Astrocyte of the cerebellum (primary cell): ENCODE measurements at regions not wholly inside any gene's neighbourhood (a gene's known extent, or its start where the extent isn't known, plus 50 kb on each side); places are given as distances from the start of the nearest gene placed in this dataset.
"Not testable (repeated sequence)": the region's sequence is repeated elsewhere in the genome, so short reads cannot be mapped to it uniquely, and the experiment has no call there.

ENCODE experiments used
- DNase-seq: peaks from one replicate; pipeline ENCODE4 v3.0.0-alpha.2; 2011; ENCODE audit warnings: low read depth
- H3K4me3 ChIP-seq: 2 replicates; pipeline ENCODE4 v1.5.1; 2011; ENCODE audit warnings: mild to moderate bottlenecking, low read depth, low read length, moderate library complexity
- in situ Hi-C: cut with HindIII; loops from 2 replicates; pipeline ENCODE4 v1.10.0; 2017; ENCODE audit warnings: low sequenced_read_pairs
- TF ChIP-seq, protein P1 (sequence below): IDR thresholded peaks from 2 replicates; pipeline ENCODE4 v1.5.1; 2012; ENCODE audit warnings: low read length, low read depth, moderate library complexity, mild to moderate bottlenecking; ENCODE audit errors: missing control alignments

DNA sequence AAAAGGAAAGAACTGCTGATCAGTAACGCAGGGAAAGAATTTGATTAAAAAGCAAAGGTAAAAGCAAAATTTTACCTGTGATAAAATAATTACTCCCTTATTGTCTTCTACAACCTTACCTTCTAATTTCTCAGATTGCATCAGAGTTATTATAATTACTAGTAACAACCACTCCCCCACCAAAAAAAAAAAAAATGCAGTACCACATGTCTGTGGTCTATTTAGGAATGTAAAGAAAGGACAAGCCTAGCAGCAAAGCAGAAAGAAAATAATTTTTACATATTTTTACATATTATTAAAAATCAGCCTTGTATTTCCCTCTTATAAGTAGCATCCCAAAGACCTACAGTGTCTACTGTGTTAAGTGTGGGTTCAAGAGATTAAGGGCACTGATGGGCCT is 430.4 kb downstream of the TFEC start:
- in situ Hi-C loops: no loop called here
- TF ChIP-seq, protein P1, sequence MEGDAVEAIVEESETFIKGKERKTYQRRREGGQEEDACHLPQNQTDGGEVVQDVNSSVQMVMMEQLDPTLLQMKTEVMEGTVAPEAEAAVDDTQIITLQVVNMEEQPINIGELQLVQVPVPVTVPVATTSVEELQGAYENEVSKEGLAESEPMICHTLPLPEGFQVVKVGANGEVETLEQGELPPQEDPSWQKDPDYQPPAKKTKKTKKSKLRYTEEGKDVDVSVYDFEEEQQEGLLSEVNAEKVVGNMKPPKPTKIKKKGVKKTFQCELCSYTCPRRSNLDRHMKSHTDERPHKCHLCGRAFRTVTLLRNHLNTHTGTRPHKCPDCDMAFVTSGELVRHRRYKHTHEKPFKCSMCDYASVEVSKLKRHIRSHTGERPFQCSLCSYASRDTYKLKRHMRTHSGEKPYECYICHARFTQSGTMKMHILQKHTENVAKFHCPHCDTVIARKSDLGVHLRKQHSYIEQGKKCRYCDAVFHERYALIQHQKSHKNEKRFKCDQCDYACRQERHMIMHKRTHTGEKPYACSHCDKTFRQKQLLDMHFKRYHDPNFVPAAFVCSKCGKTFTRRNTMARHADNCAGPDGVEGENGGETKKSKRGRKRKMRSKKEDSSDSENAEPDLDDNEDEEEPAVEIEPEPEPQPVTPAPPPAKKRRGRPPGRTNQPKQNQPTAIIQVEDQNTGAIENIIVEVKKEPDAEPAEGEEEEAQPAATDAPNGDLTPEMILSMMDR: no peak
- H3K4me3 ChIP-seq: no peak overlapping the region
- no peak for DNase-seq

DNA sequence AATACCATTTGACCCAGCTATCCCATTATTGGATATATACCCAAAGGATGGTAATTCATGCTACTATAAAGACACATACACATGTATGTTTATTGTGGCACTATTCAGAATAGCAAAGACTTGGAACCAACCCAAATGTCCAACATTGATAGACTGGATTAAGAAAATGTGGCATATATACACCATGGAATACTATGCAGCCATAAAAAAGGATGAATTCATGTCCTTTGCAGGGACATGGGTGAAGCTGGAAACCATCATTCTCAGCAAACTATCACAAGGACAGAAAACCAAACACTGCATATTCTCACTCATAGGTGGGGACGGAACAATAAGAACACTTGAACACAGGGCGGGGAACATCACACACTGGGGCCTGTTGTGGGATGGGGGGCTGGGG is 431.4 kb downstream of the TFEC start:
- H3K4me3 ChIP-seq, DNase-seq, in situ Hi-C loops: not testable (repeated sequence)

DNA sequence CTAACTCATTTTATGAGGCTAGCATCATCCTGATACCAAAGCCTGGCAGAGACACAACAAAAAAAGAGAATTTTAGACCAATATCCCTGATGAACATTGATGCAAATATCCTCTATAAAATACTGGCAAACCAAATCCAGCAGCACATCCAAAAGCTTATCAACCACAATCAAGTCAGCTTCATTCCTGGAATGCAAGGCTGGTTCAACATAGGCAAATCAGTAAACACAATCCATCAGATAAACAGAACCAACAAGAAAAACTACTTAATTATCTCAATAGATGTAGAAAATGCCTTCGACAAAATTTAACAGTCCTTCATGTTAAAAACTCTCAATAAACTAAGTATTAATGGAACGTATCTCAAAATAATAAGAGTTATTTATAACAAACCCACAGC is 433.3 kb downstream of the TFEC start:
- DNase-seq, in situ Hi-C loops, H3K4me3 ChIP-seq: not testable (repeated sequence)

DNA sequence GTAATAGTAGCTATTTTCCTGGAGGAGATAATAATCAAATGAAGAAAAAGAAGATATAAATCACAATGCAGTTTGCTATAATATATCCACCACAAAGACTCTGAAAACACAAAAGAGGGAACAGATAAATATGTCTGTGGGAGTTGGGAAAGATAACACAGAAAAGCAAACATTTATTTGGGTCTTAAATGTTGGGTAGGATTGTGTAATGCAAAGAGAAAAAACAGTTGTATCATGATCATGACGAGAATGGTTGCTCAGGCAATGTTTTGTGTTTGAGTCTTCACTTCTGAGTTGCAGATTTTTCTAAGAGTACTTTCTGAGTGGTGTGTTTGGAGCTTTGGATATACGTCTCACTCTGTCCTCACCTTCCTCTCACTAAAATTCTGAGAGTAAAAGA is 437.5 kb downstream of the TFEC start:
- no peak overlapping the region for H3K4me3 ChIP-seq
- in situ Hi-C loops: no loop called here
- no peak for DNase-seq
- TF ChIP-seq, protein P1: no peak

DNA sequence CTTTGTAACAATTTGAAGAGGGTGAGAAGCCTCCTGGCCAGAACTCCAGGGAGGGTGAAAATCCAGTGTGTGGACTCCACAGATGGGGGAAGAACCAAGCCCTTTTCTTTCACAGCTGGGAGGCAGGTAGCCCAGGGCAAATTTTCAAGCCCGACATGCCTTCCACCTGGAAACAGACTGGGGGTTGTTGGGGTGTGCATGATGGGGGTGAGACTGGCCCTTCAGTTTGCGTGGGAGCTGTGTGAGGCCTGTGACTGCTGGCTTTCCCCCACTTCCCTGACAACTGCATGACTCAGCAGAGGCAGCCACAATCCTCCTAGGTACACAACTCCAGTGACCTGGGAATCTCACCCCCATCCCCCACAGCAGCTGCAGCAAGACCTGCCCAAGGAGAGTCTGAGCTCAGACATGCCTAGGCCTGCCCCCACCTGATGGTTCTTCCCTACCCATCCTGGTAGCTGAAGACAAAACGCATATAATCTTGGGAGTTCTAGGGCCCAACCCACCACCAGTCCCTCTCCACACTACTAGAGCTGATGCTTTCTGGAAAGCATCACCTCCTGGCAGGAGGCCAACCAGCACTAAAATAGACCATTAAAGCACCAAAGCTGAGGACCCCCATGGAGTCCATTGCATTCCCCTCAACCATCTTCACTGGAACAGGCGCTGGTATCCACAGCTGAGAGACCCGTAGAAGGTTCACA is 445.4 kb downstream of the TFEC start:
- in situ Hi-C loops: no loop called here
- no peak for DNase-seq
- no peak overlapping the region for H3K4me3 ChIP-seq
- TF ChIP-seq, protein P1: no peak

DNA sequence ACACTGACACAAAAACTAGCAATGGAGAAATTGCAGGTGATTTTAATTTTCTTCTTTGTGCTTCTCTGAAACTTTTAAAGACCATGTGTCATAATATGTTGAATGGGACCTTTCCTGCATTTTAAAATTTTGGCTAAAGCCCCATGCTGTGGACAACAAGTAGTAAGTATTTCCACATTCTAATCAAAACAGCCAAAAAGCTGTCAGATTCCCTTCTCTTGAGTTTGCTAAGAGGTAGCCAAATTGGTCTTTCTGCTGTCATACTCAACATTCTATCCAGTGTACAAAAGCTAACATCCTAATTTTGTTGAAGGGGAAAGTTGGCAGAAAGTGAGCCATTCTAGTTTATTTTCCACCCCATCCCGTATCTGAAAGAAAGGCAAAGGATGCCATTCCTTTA is 447.6 kb downstream of the TFEC start:
- in situ Hi-C loops: no loop called here
- TF ChIP-seq, protein P1: no peak
- no peak overlapping the region for H3K4me3 ChIP-seq
- no peak for DNase-seq

DNA sequence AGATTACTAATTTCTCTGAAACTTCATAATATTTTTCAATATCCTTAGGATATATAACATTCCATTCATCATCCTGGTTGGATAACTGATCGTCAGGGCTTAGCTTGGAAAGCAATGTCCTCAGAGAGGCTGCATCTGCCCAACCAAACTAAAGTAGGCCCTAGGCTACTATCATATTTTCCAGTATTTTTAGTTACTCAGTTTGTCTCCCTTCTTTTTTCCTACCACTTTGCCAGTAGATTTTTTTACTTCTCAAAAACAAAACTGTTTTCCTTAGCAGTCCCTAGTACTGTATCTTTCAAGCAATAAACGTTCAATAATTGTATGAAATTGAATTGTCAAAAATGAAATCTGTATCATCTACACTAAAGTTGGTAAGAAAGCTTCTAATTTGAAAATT is 452.0 kb downstream of the TFEC start:
- TF ChIP-seq, protein P1: no peak
- DNase-seq: no peak
- in situ Hi-C loops: loop anchor here (10.0 kb wide), 1 partner anchor 74 kb away; no protein-coding TSS in a partner anchor
- H3K4me3 ChIP-seq: no peak overlapping the region

DNA sequence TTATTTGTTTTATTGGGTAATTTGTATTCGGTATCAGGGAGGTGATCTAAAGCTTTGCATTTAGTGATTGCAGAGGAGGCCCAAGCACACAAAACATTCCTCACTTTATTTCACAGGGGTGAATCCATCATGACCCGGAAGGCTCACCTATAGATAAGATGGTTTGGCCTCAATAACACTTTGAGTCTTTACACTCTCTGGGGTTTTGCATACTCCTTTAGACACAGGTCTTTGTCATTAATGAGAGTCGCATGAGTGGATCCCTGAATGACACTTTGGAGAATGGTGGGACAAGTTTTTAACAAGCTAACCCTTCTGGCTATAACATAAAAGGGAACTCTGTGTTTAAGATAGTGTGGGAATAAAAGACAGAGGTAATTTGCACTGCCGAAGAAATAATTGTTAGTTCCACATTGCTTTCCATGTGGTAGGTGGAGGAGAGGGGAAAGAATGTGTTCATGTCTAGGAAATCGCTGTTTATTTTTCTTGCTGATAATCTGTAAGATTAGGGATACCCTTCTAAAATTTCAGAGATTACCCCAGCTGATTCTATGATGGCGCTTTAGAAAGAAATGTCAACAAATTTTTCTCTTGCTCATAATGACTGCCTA is 455.8 kb downstream of the TFEC start:
- in situ Hi-C loops: loop anchor here (10.0 kb wide), 1 partner anchor 70 kb away; no protein-coding TSS in a partner anchor
- H3K4me3 ChIP-seq: no peak overlapping the region
- TF ChIP-seq, protein P1: no peak
- no peak for DNase-seq
